ENCODE measurements at regions not wholly inside any gene's neighbourhood (a gene's known extent, or its start where the extent isn't known, plus 50 kb on each side); places are given as distances from the start of the nearest gene placed in this dataset.

- no peak for TF ChIP-seq POLR2AphosphoS5 (IDR thresholded peaks at IDR 0.05; ENCODE audit: borderline replicate concordance, low read depth, low read length)
- TF ChIP-seq EZH2 (IDR thresholded peaks at IDR 0.05) = no peak
- TF ChIP-seq FOXP2 (optimal IDR thresholded peaks at IDR 0.05; ENCODE audit: control extremely low read depth, extremely low read length, insufficient read depth) = no peak
Observed at GRCh38 chr13:30848332-30849027, 57.6 kb upstream of the MEDAG start.

Data from SK-N-MC (cell line).